ENCODE measurements at regions not wholly inside any gene's neighbourhood (a gene's known extent, or its start where the extent isn't known, plus 50 kb on each side); places are given as distances from the start of the nearest gene placed in this dataset.
A peak's percentile ranks its signal among the peaks of the same experiment; 100 is the strongest.

DNA sequence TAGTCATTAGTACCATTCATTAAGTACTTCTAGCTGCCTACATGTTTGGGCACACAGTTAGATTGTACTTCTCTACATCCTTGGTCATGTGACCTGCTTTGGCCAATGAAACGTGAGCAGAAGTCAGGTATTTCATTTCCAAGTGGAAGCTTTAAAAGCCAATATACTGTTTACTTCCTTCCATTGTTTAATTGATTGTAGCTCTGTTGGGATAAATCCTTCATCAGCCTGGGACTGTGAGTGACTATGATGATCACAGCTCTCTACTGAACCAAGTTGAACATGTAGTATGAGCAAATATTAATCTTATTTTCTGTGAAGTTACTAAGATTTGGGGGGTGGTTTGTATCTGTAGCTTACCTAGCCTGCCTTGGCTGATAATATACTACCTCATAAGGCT lies 116.5 kb upstream of the ROPN1 start:
- no peak overlapping the region for H3K4me3 ChIP-seq (ENCODE audit: low read depth, low read length)
- no peak for DNase-seq (ENCODE audit: low read depth)
- TF ChIP-seq, protein P1, sequence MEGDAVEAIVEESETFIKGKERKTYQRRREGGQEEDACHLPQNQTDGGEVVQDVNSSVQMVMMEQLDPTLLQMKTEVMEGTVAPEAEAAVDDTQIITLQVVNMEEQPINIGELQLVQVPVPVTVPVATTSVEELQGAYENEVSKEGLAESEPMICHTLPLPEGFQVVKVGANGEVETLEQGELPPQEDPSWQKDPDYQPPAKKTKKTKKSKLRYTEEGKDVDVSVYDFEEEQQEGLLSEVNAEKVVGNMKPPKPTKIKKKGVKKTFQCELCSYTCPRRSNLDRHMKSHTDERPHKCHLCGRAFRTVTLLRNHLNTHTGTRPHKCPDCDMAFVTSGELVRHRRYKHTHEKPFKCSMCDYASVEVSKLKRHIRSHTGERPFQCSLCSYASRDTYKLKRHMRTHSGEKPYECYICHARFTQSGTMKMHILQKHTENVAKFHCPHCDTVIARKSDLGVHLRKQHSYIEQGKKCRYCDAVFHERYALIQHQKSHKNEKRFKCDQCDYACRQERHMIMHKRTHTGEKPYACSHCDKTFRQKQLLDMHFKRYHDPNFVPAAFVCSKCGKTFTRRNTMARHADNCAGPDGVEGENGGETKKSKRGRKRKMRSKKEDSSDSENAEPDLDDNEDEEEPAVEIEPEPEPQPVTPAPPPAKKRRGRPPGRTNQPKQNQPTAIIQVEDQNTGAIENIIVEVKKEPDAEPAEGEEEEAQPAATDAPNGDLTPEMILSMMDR (IDR thresholded peaks at IDR 0.05; ENCODE audit: insufficient read depth, low read depth, low read length, missing control alignments) = no peak

GRCh38 chr3:124113485-124113884 lies 121.6 kb upstream of the ROPN1 start:
- TF ChIP-seq, protein P1 (IDR thresholded peaks at IDR 0.05; ENCODE audit: insufficient read depth, low read depth, low read length, missing control alignments) = no peak
- DNase-seq (ENCODE audit: low read depth) = no peak
- H3K4me3 ChIP-seq (ENCODE audit: low read depth, low read length) = no peak overlapping the region

GRCh38 chr3:124115279-124115678 lies 123.4 kb upstream of the ROPN1 start:
- TF ChIP-seq, protein P1 (IDR thresholded peaks at IDR 0.05; ENCODE audit: insufficient read depth, low read depth, low read length, missing control alignments) = no peak
- no peak overlapping the region for H3K4me3 ChIP-seq (ENCODE audit: low read depth, low read length)
- DNase-seq (ENCODE audit: low read depth) = peak; percentile 20

GRCh38 chr3:124115956-124116355 lies 124.0 kb upstream of the ROPN1 start:
- TF ChIP-seq, protein P1 (IDR thresholded peaks at IDR 0.05; ENCODE audit: insufficient read depth, low read depth, low read length, missing control alignments) = no peak
- DNase-seq (ENCODE audit: low read depth) = no peak
- H3K4me3 ChIP-seq (ENCODE audit: low read depth, low read length) = no peak overlapping the region

DNA sequence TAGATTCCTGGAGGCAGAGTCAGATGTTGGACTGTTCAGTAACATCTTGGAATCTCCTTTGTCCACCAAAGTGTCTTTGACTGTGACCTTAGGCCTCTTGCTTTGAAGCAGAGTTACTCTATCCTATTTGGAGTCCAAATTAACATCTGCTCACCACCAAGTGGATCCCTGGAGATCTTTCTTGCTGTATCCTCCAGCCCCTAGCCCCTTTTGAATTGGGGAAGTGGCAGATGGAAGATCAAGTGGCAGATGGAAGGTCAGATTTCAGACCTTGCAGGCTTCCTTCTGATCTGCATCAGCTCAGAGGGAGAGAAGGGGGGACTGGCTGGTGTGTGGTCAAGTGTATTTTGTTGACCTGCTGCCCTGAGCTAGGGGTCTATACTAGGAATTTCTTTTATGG lies 125.0 kb upstream of the ROPN1 start:
- DNase-seq (ENCODE audit: low read depth) = no peak
- no peak overlapping the region for H3K4me3 ChIP-seq (ENCODE audit: low read depth, low read length)
- TF ChIP-seq, protein P1 (IDR thresholded peaks at IDR 0.05; ENCODE audit: insufficient read depth, low read depth, low read length, missing control alignments) = no peak

DNA sequence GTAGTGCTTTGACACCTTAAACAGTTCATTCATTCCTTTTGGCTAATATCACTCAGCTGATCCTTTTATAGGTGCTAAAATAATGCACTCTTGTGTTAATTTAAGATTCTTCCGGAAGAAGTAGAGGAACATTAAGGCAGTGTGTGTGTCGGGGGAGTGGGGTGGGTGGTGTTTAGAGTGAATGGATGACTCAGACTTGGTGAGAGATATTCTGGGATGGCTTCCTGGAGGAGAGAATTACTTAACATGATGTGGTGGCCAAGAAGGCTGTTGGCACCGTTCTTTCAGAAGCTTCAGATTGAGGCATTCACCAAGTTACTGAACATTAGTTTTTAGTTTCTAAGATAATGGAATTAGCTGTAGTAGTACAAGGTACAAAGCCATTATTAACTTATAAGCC lies 125.6 kb upstream of the ROPN1 start:
- no peak overlapping the region for H3K4me3 ChIP-seq (ENCODE audit: low read depth, low read length)
- TF ChIP-seq, protein P1 (IDR thresholded peaks at IDR 0.05; ENCODE audit: insufficient read depth, low read depth, low read length, missing control alignments) = no peak
- no peak for DNase-seq (ENCODE audit: low read depth)

DNA sequence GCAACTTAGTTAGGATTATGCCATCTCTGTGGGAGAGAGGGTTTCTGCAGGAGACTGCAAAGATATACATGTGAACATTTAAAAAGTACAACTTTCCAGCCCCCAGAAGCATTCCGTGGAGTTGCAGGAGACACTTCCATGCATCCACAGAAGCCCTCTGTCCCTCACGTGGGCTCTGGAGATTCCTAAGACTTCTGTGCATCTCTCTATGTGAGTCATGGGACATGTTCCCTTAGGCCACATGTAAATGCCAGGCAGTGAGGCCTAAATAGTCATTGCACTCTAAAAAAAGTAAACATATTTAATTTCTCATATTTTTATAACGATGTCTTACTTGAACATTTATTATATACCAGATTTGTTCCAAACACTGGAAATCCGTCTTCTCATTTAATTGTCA lies 126.5 kb upstream of the ROPN1 start:
- TF ChIP-seq, protein P1 (IDR thresholded peaks at IDR 0.05; ENCODE audit: insufficient read depth, low read depth, low read length, missing control alignments) = no peak
- DNase-seq (ENCODE audit: low read depth) = no peak
- H3K4me3 ChIP-seq (ENCODE audit: low read depth, low read length) = no peak overlapping the region
